C4-2B (cell line): ENCODE measurements at regions not wholly inside any gene's neighbourhood (a gene's known extent, or its start where the extent isn't known, plus 50 kb on each side); places are given as distances from the start of the nearest gene placed in this dataset.

Source experiments
- CTCF ChIP-seq: fragments of 450-650 bp; conservative IDR thresholded peaks from 2 replicates; pipeline ENCODE4 v1.5.1; 2017; ENCODE audit warnings: mild to moderate bottlenecking
- ZFX ChIP-seq: fragments of 450-650 bp; IDR thresholded peaks from 2 replicates; pipeline ENCODE4 v1.6.1; 2017

- TF ChIP-seq CTCF (no peak; the same call in 1 of the 2 replicates), ZFX (no peak)
These were observed 117.9 kb upstream of the COL1A2 start for GRCh38 chr7:94276795-94277194.
